Testis (tissue), 2 donors: ENCODE measurements at regions not wholly inside any gene's neighbourhood (a gene's known extent, or its start where the extent isn't known, plus 50 kb on each side); places are given as distances from the start of the nearest gene placed in this dataset.

Experiments
- POLR2A ChIP-seq: fragments of 450-650 bp; IDR thresholded peaks from one replicate; pipeline ENCODE4 v1.6.1; 2017; ENCODE audit warnings: antibody characterized with exemption, mild to moderate bottlenecking, moderate library complexity
- TF ChIP-seq, protein P1 (sequence below), 3 experiments: fragments of 450-650 bp in 2 of 3; fragments of 200-600 bp in 1 of 3; sonication (generic) in 1 of 3; IDR thresholded peaks; one replicate each; pipeline ENCODE4 v1.5.1; 2016 to 2019; ENCODE audit warnings: antibody characterized with exemption in 3 of 3, mild to moderate bottlenecking in 2 of 3, moderate library complexity in 1 of 3

DNA sequence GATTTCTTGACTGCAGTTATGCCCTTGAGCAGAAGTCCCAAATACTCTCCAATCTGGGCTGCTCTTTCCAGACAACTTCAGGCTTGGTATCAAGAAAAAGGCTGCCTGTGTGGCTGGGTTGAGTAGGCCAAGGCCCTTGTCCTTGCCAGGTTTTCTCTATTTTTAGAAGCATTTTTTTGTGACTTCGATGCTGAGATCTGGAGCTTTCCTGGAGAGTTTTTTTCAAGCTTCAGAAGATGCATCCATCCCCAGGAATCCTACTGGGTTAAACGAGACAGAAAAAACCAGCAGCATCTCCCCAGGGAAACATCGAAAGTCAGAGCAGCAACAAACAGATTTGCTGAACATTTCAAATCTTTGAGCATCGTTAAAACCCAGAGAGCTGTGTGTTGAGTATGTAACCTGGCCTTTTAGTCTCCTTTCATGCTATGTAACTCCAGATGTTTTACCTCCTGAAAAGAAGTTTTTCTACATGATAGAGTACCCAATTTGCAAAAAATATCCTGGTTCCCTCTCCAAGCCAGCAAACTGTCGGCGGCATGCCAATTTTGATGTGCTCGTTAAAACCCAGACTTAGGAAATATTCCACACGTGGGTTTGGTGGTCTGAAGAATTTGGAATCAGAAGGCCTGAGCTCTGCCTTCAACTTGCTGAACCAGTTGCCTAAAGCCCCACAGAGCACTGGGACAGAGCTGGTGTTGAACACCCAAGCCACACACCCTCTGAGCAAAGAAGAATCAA lies 98.1 kb upstream of the ALDH1B1 start:
- TF ChIP-seq, protein P1, sequence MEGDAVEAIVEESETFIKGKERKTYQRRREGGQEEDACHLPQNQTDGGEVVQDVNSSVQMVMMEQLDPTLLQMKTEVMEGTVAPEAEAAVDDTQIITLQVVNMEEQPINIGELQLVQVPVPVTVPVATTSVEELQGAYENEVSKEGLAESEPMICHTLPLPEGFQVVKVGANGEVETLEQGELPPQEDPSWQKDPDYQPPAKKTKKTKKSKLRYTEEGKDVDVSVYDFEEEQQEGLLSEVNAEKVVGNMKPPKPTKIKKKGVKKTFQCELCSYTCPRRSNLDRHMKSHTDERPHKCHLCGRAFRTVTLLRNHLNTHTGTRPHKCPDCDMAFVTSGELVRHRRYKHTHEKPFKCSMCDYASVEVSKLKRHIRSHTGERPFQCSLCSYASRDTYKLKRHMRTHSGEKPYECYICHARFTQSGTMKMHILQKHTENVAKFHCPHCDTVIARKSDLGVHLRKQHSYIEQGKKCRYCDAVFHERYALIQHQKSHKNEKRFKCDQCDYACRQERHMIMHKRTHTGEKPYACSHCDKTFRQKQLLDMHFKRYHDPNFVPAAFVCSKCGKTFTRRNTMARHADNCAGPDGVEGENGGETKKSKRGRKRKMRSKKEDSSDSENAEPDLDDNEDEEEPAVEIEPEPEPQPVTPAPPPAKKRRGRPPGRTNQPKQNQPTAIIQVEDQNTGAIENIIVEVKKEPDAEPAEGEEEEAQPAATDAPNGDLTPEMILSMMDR (IDR thresholded peaks at IDR 0.05): no peak
- no peak for TF ChIP-seq POLR2A
